NCI-H2107 (cell line): ENCODE measurements at regions not wholly inside any gene's neighbourhood (a gene's known extent, or its start where the extent isn't known, plus 50 kb on each side); places are given as distances from the start of the nearest gene placed in this dataset.
"Not testable (repeated sequence)": the region's sequence is repeated elsewhere in the genome, so short reads cannot be mapped to it uniquely, and the experiment has no call there.

Source experiments
- DNase-seq: peaks from one replicate; lab custom pipeline; 2025; lab: John Stamatoyannopoulos, UW

DNA sequence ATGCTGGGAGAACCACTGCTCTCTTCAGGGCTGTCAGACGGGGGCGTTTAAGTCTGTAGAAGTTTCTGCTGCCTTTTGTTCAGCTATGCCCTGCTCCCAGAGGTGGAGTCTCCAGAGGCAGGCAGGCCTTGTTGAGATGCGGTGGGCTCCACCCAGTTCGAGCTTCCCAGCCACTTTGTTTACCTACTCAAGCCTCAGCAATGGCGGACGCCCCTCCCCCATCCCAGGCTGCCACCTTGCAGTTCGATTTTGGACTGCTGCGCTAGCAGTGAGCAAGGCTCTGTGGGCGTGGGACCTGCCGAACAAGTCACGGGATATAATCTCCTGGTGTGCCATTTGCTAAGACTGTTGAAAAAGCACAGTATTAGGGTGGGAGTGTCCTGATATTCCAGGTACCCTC, 1057.9 kb upstream of the LRRTM1 start:
- not testable (repeated sequence) for DNase-seq

DNA sequence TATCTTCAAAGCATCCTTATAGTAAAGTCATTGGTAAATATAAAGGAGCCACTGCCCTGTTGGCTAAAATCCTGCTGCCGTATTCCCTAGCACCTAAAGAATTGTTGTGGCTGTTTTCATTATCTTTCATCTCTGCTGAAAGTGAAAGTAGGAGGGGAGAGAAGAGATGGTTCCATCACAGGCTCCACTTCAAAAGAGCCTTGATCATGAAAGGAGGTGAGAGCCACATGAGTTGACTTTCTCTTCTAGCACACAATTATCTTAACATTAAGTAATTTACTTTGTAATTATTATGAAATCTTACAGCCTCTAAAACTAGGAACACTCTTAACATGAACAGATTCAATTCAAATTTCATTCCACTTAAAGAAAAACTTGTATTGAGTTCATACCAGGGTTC, 1050.9 kb upstream of the LRRTM1 start:
- no peak for DNase-seq

DNA sequence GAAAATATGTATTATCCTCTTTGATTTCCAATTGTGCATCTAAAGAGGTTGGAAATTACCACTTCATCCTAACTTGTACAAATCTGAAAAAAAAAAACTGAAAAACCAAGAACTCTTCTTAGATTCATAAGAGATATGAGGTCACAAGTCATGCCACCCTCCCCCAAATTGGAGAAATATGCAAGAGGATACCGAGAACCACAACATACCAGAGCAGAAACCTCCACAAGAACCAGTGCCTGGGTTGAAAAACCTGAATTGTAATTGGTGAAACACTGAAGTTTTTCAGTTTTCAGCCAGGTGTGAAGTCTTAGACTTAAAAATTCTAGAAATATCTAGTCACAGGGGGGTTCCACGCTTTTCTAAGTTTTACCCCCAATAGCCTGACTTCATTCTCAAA, 1029.5 kb upstream of the LRRTM1 start:
- DNase-seq = no peak

DNA sequence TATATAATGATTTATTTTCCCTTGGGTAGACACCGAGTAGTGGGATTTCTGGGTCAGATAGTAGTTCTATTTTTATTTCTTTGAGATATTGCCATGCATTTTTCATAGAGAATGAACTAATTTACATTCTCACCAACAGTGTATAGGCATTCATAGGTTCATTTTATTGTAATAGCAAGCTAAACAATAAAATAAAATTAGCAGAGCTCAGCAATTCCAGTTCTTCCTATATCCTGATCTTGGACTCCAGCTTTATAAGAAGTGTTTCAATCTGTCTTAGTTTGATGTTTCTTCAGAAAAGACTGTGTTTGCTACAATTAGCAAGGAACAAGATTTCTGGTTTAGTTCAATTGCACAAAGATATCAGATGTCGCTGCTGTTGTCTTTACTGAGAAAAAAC, 1024.4 kb upstream of the LRRTM1 start:
- DNase-seq = no peak

DNA sequence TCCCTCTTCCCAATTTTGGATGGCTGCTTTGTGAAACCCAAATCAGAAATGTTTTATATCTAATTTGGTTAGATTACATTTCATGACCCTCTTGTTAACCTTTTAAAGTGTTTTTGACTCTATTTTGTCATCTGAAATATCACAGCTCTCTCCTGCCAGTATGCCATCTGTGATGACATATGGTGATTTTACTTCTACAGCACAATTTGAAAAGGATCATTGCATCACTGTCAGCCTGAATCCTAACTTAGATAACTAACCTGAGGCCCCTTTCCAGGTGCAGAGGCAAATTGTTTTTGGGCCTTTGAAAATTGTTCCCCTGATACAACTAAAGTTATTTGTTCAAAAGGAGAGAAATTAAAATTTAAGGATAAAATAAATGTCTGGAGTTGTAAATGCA, 1023.4 kb upstream of the LRRTM1 start:
- no peak for DNase-seq

DNA sequence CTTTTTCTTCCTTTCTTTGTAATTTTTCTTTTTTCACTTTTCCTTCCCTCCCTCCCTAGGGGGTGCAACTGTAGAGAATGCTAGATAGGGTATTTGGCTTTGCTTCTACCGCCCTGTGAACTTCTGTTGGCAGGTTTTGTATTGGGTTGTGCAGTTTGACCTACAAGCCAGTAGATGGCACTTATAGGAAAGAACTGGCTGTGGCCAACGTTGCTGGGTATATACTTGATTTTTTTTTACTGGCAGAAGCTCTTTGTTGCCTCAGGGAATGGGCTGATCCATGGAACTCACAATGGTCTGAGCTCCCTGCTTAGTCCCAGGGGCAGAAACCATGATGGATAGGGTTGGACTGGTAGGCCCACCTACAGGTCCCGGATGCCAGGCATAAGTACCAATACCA, 1019.5 kb upstream of the LRRTM1 start:
- no peak for DNase-seq

DNA sequence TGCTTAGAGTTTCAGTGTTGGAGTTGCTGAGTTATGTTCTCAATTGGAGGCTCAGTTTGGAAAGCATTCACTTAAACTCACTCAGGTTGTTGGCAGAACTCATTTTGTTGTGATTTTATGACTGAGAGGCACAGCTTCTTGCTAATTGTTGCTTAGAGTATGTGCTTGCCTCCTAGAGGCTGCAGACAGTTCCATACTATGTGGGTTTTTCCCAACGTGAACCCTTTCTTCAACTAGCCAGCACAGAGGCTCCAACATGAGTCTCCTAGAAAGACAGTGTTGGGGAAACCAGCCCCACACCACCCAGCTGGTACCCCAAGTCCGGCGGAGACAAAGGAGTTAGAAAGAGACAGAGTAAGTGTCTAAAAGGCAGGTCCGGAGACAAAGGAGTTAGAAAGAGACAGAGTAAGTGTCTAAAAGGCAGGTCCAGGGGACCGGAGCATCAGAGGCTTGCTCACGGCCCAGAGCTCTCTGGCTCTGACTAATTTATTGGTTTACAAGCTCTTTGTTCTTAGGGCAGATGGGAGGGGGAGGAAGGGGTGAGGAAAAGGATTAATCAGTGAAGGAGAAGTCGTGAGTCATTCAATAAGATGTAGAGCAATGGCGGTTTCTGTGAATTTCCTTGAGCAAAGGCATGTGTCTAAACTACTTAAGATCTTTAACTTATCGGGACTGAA, 999.7 kb upstream of the LRRTM1 start:
- DNase-seq = no peak

DNA sequence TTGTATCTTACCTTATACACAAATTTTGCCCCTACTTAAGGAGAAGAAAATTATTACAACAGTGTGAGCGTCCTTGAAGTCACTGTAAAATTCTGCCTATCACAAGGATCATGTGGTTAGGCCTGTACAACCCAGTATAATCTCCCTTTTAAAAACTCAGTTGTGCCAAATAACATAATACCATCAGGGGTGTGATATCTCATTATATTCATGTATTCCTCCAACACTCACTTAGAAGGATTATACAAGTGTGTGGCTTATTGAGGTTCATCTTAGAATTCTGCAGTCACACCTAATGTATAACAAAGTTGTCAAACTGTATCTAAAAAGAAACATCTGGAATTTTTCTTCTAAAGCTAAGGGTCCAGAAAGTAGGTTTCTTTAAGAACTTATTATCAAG, 998.8 kb upstream of the LRRTM1 start:
- no peak for DNase-seq

DNA sequence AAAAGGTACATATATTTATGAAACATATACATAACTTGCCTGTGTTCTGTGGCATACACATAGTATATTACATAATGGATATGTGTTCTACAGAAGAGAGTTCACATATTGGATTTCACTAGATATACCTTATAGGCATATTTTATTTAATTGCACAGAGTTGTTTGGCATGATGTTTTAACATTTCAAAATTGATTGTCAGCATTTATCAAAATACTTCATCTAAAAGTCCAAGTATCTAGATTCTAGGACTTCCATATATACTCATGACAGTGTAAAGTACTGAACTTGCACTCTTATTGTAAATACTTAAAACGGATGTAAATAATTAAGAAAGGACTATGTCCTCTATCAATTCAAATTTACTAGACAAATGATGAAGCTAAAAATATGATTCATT, 995.3 kb upstream of the LRRTM1 start:
- DNase-seq = no peak

DNA sequence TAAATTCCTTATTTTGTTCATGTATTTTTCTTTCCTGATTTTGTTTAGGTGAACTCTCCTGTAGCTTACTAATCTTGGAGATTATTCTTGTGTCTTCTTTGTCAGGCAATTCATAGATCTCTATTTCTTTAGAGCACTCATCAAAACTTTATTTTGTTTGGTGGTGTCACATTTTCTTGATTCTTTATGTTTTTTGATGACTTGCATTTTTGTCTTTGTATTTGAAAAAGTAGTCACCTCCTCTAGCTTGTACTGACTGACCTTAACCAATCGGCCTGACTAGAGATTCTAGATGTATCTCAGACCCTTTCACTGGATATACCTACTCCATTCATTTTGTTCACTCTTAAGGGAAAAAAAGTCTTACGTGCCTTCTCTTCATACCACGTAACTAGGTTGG, 986.3 kb upstream of the LRRTM1 start:
- DNase-seq = no peak

DNA sequence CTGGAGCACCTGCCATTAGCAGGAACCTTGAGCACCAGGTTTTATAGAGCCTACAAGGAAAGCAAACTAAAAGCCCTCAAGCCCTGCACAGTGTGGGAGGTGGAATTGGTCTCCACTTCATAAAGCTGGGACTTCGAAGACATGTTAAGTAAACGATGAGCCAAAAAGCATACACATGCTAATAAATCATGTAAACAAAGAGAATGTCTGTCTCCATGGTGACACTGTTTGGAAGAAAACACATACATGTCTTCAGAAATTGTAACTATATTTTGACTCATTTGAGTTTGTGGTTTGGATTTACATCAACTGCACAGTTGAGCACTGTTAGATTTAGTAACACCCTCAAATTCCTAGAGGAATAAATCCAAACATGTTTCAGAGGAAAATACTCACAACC, 978.5 kb upstream of the LRRTM1 start:
- no peak for DNase-seq

DNA sequence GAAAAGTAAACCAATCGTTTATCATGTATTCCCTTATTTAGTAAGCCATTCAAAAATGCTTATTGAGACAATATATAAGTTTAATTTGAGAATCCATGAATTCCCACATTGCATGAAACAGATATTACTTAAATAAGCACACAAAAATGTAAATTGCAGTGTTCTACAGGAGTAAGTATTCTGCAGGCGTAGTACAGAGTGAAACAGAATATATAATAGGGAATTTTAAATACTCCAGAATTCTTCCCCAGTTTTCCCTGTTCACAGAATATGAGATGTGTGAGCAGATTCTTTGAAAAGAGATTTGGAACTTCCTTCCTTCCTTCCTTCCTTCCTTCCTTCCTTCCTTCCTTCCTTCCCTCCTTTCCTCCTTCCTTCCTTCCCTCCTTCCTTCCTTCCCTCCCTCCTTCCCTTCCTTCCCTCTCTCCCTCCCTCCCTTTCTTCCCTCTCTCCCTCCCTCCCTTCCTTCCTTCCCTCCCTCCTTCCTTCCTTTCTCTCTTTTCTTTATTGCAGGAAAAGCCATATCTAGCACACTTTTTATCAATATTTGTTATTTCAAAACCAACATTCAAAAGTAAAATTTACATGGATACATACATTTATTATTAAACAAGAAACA, 977.7 kb upstream of the LRRTM1 start:
- no peak for DNase-seq

DNA sequence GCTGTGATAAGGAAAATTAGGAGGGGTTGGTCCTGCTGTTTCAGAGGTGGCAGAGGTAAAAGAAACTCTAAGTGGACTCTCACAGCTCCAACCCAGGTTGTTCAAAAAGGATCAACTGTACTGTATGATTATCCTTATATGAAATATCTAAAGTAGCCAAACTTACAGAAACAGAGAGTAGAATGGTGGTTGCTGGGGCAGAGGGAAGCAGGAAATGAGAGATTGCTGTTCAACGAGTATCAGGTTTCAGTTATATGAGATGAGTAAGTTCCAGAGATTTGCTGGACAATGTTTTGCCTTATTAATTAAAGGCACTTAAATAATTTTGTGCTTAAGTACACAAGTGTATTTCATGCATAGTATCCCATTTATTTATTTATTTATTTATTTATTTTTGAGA, 972.0 kb upstream of the LRRTM1 start:
- DNase-seq = no peak

DNA sequence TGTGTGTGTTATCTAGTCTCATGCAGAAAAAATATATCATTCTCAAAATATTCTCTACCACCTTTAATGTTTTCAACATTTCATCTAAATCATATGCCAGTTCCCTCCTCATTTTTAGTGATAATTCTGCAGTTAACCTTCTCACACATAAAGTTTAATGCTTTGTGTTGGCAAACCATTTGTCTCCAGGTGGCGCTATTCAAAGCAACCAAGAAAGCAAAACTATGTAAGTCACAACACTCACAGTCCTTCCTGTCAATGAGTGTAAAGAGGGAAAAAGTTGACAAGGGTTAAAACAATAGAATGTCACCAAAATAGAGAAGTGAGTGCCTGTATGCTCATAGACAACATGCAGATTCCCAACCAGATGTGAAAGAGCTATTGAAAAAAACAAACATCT, 961.6 kb upstream of the LRRTM1 start:
- DNase-seq = no peak

DNA sequence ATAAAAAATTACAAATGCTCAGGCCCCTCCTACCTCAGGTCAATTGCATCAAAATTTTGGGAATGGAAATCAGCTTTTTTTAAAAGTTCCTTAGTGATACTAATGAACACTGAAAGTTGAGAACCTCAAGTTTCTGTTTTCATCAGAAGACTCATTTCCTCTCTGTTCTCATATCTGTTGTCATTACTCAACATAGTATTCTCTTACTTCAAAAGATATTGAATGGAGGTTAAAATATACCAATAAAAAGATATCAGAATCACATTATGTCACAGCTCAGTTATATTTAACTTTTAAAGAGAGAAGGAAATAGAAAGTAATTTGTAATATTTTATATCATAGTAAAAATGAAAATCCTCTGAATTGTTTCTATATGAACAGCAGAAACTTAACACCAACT, 959.4 kb upstream of the LRRTM1 start:
- no peak for DNase-seq

DNA sequence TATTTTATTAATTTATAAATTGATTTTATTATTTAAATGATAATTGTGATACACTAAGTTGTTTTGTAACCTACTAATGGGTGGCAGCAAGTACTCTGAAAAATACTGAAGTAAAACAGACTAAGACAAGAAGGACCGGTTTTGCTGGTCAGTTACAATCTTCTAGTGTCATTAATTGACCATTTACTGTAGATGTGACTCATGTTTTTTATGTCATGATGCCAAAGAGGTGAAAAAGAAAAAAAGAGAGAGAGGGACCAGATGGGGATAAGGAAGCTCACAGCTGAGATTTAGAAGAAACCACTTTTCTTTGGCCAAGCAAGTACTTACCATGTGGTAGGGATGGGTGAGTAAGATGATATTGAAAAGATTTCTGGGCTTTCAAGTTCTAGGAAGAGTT, 955.8 kb upstream of the LRRTM1 start:
- no peak for DNase-seq

DNA sequence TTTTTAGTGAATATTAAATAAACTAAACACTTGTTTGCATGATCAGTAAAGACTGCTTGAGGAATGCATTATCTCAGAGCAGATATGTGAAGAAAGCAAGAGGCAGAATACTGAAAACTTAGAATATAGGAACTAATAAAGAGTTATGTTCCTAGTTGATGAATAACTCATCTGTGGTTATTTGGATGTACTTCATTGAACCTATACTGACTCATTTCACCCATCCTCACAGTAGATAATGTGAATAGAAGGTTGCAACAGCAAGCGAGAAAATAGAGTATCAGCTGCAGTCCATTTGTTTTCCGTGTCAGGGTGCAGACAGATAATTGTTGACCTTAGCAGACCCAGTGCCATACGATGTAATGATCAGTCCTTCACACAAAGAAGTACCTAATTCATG, 945.7 kb upstream of the LRRTM1 start:
- DNase-seq = no peak

DNA sequence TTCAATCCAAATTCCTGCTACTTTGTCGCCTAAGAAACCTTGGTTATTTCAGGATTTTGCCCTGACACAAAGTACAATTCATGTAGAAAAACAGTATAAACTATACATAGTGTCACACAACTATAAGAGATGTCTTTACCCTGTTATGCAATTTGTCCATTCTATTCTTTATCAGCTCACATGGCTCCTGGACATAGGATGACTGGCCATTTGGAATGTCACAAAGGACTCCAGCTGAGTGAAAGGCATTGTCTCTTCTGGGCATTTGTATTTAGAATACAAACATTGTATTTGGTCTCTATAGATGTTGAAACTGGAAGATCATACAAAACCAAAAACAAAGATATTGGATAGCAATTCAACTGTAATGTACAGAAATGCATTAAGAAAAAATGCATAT, 944.6 kb upstream of the LRRTM1 start:
- DNase-seq = no peak

DNA sequence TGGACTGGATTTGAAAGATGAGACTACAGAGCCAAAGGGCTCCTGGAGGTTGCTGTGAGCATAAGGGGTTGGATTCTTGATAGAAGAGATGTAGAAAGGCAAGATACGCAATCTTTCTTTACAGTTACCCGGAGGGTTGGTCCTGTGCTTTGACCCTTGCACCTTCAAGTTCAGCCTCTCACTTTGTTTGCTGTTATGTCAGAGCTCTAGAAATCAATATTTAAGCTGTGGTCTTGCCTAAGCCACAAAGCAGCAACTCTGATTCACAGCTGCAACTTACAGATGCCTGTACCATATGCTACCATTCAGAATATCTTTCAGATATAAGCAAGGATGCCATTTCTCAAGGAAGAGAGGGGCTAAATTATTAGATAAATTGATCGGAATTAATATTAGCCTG, 943.1 kb upstream of the LRRTM1 start:
- no peak for DNase-seq

DNA sequence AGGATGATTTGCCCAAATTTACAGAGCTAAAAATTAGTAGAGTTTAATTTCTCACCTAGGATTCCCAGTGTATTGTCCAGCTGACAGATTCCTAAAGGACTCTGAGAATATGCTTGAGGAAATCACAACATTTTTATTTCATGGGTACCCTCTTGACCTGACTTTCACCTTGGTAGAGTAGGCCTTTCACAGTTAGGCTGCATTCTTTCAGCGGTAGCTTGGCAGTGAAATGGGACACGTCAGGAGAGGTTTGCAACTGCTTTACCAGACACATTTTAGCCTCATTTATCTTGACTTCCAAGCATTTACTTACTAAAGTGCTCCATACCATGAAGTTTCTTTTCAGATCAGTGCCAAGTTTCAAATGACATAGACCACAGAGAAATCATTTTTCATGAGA, 937.9 kb upstream of the LRRTM1 start:
- DNase-seq = no peak

DNA sequence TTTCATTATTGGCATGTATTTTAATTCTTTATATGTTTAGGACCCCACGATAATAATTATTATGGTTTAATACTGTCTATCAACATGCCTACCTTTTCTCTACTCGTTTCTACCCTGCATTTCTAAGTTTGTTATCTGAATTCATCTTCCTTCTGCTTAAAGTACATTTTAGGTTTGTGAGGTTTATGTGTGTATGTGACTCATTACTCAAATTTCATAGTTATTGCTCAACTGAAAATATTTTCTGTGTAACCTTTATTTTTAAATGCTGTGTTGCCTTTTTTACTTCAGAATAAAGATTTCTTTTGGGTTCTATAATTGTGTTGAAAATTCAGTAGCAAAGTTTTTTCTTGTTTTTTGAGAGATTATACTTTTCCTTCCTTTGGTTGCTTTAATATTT, 933.9 kb upstream of the LRRTM1 start:
- no peak for DNase-seq

DNA sequence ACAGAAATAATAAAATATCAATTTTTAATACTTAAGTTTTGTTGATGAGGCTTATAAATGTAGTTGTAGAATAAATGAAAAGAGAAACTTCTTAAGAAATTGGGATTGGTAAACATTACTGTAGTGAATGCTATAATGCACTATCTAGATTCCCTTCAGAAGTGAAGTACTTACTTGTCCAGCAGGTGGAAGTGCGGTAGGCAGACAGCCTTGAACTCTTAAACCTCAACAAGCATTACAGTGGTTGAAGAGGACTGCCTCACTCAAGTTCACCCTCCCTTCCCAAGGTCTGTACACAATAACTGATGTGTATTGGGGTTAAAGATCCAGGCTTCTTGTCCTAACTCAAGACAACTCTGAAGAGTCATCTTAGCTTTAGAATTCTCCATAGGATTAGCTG, 931.0 kb upstream of the LRRTM1 start:
- DNase-seq = no peak

DNA sequence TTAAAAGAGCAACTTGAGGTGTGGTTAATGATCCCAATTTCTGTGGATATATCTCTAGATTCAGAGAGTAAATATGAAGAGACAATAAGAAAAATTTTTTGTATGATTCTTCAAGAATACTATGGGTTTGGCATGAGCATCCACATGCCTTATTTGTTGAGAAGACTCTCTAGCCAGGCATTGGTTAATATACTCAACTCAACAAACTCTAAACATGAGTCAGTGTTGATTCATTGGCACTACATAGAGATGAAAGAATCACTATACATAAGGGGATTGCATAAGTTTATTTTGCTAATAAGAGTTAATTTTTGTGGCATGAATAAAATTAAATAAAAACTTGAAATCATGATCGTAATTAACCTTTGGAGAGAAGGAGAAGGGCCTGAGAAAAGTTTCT, 930.2 kb upstream of the LRRTM1 start:
- no peak for DNase-seq

DNA sequence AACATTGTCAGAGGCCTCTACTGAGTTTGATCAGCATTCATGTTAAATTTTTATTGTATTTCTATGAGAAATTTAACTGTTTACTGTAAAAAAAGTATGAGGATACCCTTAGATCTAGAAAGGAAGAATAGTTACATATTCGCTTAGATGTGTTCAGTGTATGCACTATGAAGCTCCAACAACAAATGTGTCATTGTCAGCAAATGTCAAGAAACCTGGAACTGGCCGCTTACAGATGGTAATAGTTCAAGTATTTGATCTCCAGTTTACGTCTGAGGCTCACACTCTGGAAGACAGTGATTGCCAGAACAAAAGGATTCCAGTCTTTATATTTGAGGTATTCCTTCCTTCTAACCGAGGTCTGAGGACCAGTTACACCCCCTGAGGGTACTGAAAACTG, 921.2 kb upstream of the LRRTM1 start:
- DNase-seq = no peak
